ENCODE measurements at regions not wholly inside any gene's neighbourhood (a gene's known extent, or its start where the extent isn't known, plus 50 kb on each side); places are given as distances from the start of the nearest gene placed in this dataset.
"Not testable (repeated sequence)": the region's sequence is repeated elsewhere in the genome, so short reads cannot be mapped to it uniquely, and the experiment has no call there.

GRCh38 chr3:182420741-182421140, 372.6 kb upstream of the ATP11B start (continued):
- TF ChIP-seq TAF1 (IDR thresholded peaks at IDR 0.05; ENCODE audit: borderline replicate concordance, low read depth, low read length): no peak

- 80% methylated on average over 3 of the region's 3 CpGs for WGBS (ENCODE audit: low lambda C conversion rate)
- Histone ChIP-seq H3K9me3 (no peaks in the 10 kb centered on the region), H3K9me2 (no peaks in the 10 kb centered on the region), H3K36me3 (replicated peaks in 1 of 2; ENCODE audit: control insufficient read depth in 1 of 2, insufficient read depth in 2 of 2, low read length in 1 of 2) (no peaks in the 10 kb centered on the region), H3K4me2 (no peak overlapping the region), H3K9ac (no peak overlapping the region), H3F3A (replicated peaks; ENCODE audit: insufficient read depth) (no peaks in the 10 kb centered on the region), H3K4me1 (ENCODE audit: control insufficient read depth in 1 of 2, insufficient read depth in 2 of 2, low read depth in 1 of 2, low read length in 1 of 2) (no peaks in the 10 kb centered on the region), H3K27ac (ENCODE audit: low read depth in 2 of 2, low read length in 1 of 2) (no peak overlapping the region), H3K27me3 (ENCODE audit: insufficient read depth) (no peaks in the 10 kb centered on the region), H2AFZ (ENCODE audit: low read depth) (no peak overlapping the region), H3K4me3 (ENCODE audit: low read depth in 2 of 2, low read length in 1 of 2) (no peak overlapping the region), H3K79me2 (ENCODE audit: insufficient read depth) (no peaks in the 10 kb centered on the region), H4K20me1 (ENCODE audit: insufficient read depth) (no peaks in the 10 kb centered on the region)
- no peak for DNase-seq
- POLR2A ChIA-PET: no interaction called here
- CTCF ChIA-PET: interaction anchor here (1.0 kb wide), 2 partner anchors 11 to 54 kb away, joined by 3 read pairs; no protein-coding TSS in a partner anchor
- TF ChIP-seq GATA2 (CRISPR knock-in tag; IDR thresholded peaks at IDR 0.05) (no peak), CHD2 (IDR thresholded peaks at IDR 0.05; ENCODE audit: low read length, partially characterized antibody) (no peak), JUND (IDR thresholded peaks at IDR 0.05) (no peak), NRF1 (IDR thresholded peaks at IDR 0.05; ENCODE audit: low read depth, low read length) (no peak), YY1 (IDR thresholded peaks at IDR 0.05; ENCODE audit: low read depth) (no peak), SMC3 (IDR thresholded peaks at IDR 0.05; ENCODE audit: low read depth, low read length) (no peak), USF2 (IDR thresholded peaks at IDR 0.05; ENCODE audit: borderline replicate concordance, low read depth, low read length) (no peak), RXRA (IDR thresholded peaks at IDR 0.05; ENCODE audit: borderline replicate concordance, low read depth) (no peak), TCF12 (IDR thresholded peaks at IDR 0.05) (no peak), RFX5 (IDR thresholded peaks at IDR 0.05; ENCODE audit: low read length) (no peak), RCOR1 (IDR thresholded peaks at IDR 0.05; ENCODE audit: low read length) (no peak), PBX3 (IDR thresholded peaks at IDR 0.05) (no peak), MAX (IDR thresholded peaks at IDR 0.05; ENCODE audit: low read depth) (no peak), ELF1 (IDR thresholded peaks at IDR 0.05) (no peak), EZH2phosphoT487 (IDR thresholded peaks at IDR 0.05; ENCODE audit: borderline replicate concordance, low read depth) (no peak)
Measured at GRCh38 chr3:182424006-182424405, 369.3 kb upstream of the ATP11B start.

GRCh38 chr3:182425926-182426718, 367.2 kb upstream of the ATP11B start:
- H3K4me1 ChIP-seq (ENCODE audit: control insufficient read depth in 1 of 2, insufficient read depth in 2 of 2, low read depth in 1 of 2, low read length in 1 of 2); H2AFZ ChIP-seq (ENCODE audit: low read depth); H3K36me3 ChIP-seq (replicated peaks in 1 of 2; ENCODE audit: control insufficient read depth in 1 of 2, insufficient read depth in 2 of 2, low read length in 1 of 2); H3K27me3 ChIP-seq (ENCODE audit: insufficient read depth); H3K4me2 ChIP-seq; H3K9me2 ChIP-seq; POLR2A ChIA-PET; H3K9ac ChIP-seq; H3K79me2 ChIP-seq (ENCODE audit: insufficient read depth); DNase-seq; H4K20me1 ChIP-seq (ENCODE audit: insufficient read depth); H3K9me3 ChIP-seq; H3K27ac ChIP-seq (ENCODE audit: low read depth in 2 of 2, low read length in 1 of 2); H3K4me3 ChIP-seq (ENCODE audit: low read depth in 2 of 2, low read length in 1 of 2); H3F3A ChIP-seq (replicated peaks; ENCODE audit: insufficient read depth); CTCF ChIA-PET: not testable (repeated sequence)
- WGBS (ENCODE audit: low lambda C conversion rate): 75% methylated on average over 25 of the region's 32 CpGs

- POLR2A ChIA-PET; H3K4me3 ChIP-seq (ENCODE audit: low read depth in 2 of 2, low read length in 1 of 2): not testable (repeated sequence)
- CTCF ChIA-PET: interaction anchor here (1.3 kb wide), 1 partner anchor 190 kb away, joined by 3 read pairs; no protein-coding TSS in a partner anchor
Measured at GRCh38 chr3:182431972-182432371, 361.3 kb upstream of the ATP11B start.

More at GRCh38 chr3:182431972-182432371, 361.3 kb upstream of the ATP11B start:
- 67% methylated on average over 6 of the region's 6 CpGs for whole genome bisulfite sequencing (ENCODE audit: low lambda C conversion rate)
- H3K79me2 ChIP-seq (ENCODE audit: insufficient read depth); H3K9me2 ChIP-seq; DNase-seq; H3K4me2 ChIP-seq; H3F3A ChIP-seq (replicated peaks; ENCODE audit: insufficient read depth); H3K36me3 ChIP-seq (replicated peaks in 1 of 2; ENCODE audit: control insufficient read depth in 1 of 2, insufficient read depth in 2 of 2, low read length in 1 of 2); H3K9ac ChIP-seq; H3K27me3 ChIP-seq (ENCODE audit: insufficient read depth); H4K20me1 ChIP-seq (ENCODE audit: insufficient read depth); H3K9me3 ChIP-seq; H2AFZ ChIP-seq (ENCODE audit: low read depth); H3K4me1 ChIP-seq (ENCODE audit: control insufficient read depth in 1 of 2, insufficient read depth in 2 of 2, low read depth in 1 of 2, low read length in 1 of 2); H3K27ac ChIP-seq (ENCODE audit: low read depth in 2 of 2, low read length in 1 of 2): not testable (repeated sequence)

Measured in SK-N-SH (cell line).